ENCODE measurements at regions not wholly inside any gene's neighbourhood (a gene's known extent, or its start where the extent isn't known, plus 50 kb on each side); places are given as distances from the start of the nearest gene placed in this dataset.

DNA sequence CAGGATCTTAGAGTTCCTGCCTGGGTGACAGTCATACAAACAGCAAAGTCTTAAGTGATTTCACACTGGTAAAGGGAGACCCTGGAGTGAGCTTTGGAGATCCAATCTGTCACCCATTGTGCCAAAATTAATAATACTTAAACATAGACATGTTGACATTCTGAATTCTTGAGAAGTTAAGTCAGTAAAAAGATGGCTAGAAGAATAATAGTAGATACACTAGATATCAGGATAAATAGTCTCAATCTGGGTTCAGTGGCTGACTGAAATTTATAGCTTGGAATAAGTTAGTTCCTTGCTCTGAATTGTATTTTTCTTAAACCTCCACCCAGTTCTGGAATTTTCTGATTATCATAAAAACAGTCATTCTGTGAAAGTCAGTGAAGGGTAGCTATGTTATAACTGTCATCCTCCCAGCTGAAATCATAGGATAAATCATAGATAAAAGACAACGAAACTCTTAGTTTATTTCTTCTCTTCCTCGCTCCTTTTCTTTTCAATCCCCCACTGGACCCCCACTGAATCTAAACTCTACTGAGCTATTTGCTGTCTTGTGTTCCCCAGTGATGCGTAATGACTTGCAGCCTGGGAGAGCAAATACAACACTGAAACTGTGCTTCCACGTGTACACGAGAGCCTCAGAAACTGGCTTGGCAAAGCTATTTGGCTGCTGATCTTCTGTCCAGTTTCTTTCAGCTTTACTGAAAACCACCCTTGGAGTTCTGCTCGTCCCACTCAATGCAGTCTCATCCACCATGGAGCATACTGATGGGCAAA lies 175.4 kb upstream of the TP63 start:
- no peak for DNase-seq

DNA sequence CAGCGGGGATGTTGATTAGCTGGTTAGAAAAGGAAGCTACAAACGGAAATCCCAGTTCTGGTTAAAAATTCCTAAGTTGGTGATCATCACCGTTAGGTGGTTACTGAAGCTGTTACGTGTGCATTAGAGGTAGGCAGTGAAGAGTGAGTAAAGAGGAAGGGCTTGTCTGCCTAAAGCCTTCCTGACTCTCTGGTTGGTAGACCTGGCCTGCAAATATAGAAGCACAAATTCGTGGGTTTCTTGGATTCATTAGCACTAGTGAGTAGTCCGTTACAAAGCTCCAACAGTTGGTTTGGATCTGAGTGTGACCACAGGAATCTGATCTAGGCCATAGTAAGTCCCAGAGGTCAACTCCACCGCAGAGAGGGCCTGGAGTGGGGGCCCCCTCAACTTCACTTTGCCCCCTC lies 174.0 kb upstream of the TP63 start:
- no peak for DNase-seq

DNA sequence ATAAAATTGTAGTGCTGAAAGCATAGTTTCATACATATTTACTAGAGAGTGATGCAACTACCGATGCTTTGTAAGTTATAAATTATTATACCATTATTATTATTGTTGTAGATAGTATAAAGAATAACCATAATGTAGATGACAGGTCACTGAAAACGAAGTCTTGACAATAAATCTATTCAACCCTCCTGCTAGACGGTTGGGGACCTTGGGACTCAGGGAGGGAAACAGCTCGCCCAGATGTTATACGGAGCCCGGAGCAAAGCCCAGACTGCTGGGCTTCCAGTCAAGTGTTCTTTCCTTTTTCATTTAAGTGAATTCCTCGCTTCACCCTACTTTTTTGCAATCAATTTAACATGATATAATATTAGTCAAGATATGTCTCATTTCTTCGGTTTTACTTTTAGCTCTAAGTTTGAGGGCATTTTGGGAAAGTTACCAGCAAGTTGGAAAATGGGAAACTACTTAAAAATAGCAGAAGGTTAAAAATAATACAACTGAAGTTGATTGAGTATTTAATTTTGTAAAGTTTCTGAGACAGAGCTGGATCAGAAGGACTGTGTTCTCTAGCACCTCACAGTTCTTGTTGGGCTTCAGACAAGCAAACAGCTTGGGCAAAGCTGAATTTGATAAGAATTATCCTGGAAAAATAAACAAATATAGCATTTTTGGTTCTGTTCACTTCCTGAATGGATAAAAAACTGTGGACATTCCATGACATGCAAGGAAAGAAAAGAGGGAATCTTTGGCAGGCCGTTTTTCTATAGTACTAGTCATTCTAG lies 173.4 kb upstream of the TP63 start:
- DNase-seq, result no peak

DNA sequence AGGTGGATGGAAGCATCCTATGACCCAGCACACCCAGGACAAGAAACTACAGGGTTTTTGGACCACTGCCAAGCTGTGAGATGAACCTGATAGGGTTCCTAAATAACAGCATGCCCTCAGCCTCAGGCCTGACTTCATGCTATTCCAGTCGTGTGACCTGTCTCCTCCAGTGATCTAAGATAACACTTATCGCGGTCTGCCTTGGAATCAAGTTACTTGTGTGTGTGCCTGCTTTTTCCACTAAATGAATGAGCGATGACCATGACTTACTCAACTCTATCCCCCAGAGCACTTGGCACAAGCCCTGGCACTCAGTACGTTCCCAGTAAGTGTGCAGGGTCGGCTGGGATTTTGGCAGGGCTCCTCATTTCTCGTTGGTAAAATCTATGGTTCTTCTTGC lies 172.7 kb upstream of the TP63 start:
- no peak for DNase-seq

DNA sequence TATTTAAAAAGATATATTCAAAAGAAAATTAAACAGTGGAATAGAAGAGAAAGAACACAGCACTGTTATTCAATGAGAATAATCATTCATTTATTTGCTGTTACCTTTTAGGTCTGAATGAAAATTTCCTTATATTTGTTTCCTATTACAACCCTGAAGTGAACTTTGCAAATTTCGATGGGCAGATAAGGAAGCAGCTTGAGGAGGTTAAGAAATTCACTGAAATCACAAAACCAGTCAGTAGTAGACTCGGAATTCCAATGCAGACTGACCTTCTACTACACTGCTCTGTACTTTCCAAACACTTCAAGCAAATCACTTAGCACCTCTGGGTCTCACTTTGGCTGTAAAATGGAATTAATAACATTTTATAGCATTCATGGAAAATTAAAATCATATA lies 172.0 kb upstream of the TP63 start:
- no peak for DNase-seq

DNA sequence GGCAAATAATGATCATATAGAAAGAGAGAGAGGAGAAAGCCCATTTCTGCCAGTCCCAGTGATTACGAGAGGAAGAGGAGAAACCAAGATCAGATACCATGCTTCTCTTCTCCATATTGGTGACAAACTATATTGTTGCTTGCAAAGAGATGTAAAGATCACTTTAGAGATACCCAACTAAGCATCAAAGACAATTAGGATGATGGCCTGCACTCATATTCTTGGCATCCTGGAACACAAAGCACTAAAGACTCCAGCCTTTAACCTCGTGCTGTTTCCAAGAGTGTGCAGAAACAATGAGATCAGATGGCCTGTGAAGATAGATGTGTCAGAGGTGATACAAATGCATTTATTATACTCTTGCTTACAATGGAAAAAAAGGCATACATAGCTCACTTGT lies 170.7 kb upstream of the TP63 start:
- DNase-seq, result no peak

DNA sequence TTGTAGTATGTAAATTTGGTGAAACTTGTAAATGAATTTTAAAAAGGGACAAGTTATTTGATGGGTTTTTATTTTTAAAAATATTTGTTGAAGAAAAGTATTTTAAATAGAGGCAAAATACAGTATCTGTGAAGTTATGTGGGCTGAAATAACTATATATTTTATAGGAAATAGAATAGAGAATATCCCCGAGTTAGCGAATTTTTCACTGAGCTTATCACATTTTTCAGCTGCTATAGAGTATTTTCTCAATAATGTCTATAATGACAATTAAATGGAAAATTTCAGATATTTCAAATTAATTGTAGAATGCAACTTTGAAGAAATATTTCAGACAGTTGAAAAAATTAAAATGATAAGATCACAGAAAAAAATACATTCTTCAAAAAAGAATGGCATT lies 166.4 kb upstream of the TP63 start:
- DNase-seq, result no peak

DNA sequence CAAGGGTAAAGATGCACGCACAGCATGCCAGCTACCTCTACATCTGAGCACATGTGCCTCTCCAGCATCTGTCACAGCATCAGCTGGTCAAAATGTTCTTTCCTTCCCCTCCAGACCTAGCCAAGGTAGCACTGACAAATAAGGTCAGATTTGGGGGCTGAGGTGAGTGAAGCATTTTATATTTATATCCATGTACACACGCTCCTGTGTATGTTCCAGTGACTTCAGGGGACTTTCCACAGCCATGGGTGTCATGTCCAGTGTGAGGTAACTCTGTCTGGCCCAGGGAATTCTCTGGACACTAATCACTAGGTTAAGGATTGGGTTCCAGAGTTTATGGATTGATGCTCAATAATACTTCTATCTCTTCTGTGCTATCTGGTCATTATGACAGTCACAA lies 165.2 kb upstream of the TP63 start:
- DNase-seq, result no peak

DNA sequence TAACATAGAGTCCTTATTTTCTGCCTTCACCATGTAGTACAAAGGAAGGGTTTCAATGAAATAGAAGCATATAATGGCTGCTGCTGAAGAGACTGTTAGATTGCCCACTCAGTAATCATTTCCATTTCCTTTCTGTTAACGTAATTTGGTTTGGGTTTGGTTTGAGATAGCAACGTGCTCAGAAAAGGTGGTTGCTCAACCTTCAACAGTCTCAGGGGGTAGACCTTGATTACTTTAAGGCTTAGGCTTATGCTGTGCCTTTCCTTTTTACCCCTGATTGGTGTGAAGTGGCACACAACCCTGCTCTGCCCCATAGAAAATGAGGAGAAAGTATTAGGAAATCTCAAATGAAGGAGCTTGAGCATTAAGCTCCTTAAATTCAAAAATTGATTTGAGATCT lies 163.7 kb upstream of the TP63 start:
- DNase-seq, result no peak

DNA sequence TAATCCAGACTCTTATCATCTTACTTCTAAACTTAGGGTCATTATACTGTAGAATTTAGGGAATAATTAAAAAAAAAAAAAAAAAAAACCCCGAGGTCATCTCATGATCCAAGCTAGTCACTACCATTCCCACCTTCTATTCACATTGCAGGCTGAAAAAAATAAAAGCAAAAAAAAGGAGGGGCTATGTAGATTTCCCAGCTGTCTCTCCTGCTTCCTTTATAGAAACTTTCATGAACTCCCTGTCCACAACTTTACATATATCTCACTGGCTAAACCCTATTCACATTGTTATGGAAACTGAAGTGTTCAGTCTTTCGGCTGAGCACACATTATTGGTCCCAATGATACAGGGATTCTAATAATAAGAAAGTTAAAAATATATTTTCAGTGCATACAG lies 156.2 kb upstream of the TP63 start:
- DNase-seq, result no peak

DNA sequence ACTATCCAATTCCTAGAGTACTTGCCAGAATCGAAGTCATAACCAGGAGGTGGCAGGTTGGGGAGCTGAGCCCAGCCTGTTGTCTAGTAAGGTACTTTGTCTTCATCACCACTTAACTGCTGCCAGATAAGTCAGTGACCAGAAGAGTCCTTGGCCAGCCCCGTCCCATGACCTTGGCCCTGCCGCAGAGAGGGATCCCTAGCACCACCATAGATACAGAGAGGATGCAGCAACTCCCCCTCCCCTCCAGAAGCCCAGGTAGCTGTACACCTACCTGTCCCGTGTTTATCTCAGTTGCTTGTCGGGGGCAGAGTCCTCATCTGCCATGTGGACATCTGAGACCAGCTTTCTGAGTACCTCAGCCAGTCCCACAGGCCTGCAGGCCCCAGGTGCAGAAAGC lies 153.6 kb upstream of the TP63 start:
- no peak for DNase-seq

DNA sequence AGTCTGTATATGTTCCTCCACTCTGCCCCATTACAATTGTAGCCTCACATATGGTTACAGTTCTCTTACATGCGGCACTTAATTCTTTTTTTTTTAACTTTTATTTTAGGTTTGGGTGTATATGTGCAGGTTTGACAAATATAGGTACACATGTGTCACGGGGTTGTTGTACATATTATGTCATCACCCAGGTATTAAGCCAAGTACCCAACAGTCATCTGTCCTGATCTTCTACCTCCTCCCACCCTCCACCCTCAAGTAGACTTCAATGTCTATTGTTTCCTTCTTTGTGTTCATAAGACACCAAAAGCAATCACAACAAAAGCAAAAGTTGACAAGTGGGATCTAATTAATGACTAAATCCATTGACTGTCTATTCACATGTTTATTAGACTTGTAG lies 144.6 kb upstream of the TP63 start:
- DNase-seq, result no peak

DNA sequence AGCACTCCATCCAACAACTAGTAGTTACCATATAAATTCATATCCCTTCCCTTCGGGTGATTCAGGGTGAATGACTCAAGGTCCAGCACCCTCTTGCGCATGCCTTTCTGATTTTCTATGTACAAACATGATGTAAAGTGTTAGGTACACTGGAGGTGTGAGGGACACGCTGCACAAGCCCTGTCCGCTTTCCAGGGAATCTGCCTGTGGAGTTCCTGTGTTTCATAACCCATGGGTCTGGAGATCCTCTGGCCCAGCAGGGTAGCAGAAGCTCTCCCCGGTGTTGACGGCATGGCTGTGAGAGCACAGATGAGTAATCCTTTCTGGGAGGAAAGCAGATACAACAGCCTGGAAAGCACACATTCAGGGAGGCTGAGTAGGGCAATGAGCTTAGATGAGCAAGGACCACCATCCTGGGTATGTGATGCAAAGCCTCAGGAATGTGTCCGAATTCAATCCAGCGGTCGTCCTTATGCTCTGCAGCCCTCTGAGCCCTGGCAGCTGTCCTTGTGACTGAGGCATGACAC lies 142.9 kb upstream of the TP63 start:
- DNase-seq, result no peak

DNA sequence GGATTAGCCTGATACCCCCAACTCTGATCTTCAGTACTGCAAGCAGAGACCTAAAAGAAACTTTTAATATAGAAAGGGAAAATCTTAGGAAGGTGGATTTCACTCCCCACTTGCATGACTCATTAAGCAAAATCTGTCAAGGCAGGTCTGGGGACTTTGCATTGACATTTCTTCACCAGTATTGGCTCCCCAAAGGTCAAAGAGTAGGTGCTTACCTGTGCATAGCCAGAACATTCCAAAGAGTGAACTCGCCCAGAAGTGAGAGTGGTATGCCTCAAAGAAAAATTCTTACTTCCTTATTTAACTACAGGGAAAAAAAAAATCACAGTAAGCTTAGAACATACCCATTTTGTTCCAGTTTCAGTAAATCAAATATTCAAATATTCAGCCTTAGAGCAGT lies 140.9 kb upstream of the TP63 start:
- no peak for DNase-seq

DNA sequence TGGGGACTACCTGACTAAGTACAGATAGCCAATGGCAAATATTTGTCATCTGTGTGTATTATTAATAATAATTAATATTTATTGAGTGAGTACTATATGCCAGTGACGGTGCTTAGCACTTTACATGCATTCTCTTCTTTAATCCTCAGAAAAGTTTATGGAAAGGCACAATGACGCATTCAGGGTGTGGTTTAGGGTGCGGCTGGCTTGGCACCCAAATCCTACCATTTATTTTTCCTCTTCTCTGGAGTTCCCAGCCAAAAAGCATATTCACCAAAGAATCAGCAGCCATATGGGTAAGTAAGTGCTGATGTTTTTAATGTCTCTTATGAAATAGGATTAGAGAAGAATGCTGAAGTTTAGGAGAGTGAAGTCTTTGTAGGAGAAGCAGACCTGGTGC lies 140.4 kb upstream of the TP63 start:
- DNase-seq, result no peak

DNA sequence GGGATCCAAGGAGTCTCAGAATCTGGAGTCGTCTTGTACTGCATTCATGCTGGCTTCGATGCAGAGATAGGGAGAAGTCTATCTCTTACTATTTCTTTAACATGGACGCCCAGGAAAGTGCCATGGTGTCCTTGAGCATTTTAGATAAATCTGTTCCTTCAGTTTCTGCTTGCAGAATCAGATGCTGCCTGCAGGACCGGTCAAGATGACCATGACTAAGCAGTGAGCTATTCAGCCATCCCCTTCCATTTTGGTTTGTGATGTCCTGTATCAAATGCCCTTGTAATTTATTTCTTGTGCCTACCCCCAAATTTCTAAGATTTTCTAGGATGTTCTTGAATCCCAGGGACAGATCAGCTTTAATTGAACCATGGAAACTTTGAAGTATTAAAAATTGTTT lies 139.4 kb upstream of the TP63 start:
- DNase-seq, result no peak

DNA sequence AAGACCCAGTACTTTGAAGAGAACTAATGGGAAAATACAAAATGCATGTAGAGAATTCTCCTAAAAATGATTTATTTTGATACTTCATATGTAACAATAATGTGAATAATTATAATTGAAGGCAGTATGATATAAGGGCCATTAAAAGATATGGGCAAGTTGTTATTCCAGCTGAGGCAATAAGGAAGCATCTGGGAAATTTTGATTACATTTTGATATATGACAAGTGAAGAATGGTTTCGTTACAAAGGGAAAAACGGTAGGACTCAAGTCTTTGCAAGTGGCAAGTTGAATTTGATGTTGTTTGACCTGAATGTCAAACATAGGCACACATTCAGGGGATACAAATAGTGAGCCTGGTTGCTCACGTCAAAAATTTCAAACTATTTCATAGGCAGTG lies 137.9 kb upstream of the TP63 start:
- DNase-seq, result no peak

DNA sequence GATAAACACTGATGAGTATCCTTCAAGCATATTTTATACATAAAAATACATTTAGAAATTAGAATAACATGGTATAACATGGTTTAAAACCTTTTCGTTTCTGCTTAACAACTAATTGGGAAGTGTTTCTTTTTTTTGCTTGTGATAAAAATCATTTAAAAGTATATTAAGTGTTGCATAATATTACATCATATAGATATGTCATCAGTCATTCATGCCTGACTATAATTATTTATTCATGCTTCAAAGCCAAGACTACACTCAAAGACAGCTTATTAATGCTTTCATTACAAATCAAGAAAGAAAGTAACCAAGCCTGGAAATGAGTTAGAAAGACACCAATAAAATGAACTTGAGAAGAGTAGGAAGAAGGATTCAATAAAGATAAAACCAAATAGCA lies 136.6 kb upstream of the TP63 start:
- no peak for DNase-seq

DNA sequence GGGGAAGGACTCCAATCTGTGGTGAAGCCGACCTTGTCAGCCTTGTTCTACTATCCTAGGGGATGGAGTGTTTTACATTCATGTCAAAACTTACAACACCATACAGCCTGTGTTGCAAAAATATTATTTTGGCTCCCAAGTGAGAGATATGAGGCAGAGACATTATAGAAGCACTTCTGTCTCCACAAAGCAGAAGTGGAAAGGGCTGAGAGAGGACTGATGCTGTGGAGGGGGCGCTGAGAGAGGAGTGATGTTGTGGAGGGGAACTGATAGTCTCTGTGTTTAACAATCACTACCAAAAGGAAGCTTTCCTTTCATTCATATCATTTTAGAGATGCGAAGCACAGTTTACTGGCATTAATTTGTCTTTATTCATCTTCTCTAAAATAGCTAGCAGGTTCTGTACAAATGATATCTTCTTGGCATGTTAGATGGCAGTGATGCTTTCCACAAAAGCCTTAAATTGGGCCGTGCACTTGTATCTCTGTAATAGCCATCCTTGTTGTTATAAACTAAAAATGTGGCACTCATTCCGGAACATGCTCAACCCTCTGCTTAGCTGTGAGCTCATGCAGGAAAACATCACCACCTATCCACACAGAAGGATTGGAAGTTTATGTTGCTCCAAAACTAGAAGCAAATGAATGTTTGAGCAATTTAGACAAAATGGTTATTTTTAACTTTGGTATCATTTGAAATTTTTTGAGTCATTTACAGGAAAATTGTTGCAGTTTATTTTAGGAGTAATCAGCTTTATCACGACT lies 134.6 kb upstream of the TP63 start:
- no peak for DNase-seq

DNA sequence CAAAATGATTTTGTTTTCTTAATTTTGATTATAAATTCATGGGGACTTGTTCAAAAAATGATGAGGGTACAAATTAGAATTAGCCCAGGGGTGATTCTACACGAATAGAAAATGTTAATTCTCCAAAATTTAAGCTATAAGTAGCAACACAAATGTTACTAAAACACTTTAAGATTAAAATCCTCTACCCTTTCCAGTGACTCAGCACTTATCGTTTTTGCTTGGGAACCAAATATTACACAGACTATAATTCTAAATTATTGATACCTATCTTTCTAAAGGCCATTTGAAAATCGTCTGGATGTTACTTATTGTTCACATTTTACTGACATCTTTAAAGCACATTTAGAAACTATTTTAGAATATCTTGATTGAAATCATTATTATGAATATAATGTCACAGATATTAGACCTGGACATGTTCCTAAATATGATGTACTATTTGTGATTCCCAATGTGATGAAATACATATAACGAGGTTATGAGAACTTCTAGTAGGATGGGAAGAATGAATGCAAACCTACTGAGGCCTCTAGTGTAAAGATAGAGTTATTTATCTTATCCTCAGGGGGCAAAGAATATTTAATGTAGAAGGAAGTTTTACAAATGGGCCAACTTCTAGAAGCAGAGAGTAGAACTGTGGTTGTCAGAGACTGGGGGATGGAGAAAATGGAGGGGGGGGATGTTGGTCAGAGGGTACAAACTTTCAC lies 132.0 kb upstream of the TP63 start:
- DNase-seq, result no peak

DNA sequence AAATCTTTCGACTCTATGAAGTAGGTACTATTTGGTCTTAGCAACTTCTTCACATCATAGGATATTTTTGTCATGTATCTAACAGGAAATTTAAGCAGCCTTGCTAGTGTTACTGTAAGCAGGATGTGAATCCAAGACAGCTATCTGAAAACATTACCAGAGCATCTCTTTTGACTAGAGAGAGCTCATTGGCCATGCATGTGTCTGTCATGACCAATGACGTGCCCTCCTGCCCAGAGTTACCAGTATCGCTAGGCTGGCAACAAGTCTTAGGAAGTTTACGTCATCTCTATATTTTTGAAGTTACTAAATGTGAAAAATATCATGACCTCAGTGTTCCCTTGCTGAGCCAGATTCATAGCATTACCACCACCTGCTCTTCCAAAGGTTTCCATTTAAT lies 130.9 kb upstream of the TP63 start:
- DNase-seq, result no peak

DNA sequence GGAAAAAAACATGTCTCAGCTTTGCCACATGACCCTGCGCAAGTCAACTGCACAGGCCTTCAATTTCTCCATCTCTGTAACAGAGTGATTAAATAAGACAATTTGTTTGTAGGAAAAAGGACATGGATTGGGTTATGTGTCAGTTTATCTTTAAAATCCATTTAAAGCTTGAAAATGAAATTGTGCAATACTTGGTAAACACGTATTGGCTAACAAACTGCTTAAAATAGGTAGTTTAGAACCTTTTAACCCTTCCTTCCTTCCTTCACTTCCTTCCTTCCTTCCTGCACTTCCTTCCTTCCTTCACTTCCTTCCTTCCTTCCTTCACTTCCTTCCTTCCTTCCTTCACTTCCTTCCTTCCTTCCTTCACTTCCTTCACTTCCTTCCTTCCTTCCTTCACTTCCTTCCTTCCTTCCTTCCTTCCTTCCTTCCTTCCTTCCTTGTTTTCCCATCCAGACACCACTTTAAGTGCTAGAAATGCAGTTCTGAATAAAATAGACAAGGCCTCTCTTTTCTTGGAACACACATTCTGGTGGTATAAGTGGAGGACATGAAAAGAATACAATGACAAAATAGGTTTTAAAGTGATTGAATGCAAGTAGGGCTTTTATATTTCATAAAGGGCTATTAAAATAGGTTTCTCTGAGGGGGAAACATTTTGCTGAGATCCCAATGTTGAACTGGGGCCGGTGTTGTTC lies 130.2 kb upstream of the TP63 start:
- no peak for DNase-seq

All from RPMI8226 (cell line).